HG02571 (cell line): ENCODE measurements at regions not wholly inside any gene's neighbourhood (a gene's known extent, or its start where the extent isn't known, plus 50 kb on each side); places are given as distances from the start of the nearest gene placed in this dataset.

ENCODE experiments used
- ATAC-seq: cut with Tn5 transposase; IDR thresholded peaks from one replicate; pipeline ENCODE4 v1.9.1; 2021; ENCODE audit warnings: mild to moderate bottlenecking, moderate library complexity; ENCODE audit not compliant: unreplicated experiment

DNA sequence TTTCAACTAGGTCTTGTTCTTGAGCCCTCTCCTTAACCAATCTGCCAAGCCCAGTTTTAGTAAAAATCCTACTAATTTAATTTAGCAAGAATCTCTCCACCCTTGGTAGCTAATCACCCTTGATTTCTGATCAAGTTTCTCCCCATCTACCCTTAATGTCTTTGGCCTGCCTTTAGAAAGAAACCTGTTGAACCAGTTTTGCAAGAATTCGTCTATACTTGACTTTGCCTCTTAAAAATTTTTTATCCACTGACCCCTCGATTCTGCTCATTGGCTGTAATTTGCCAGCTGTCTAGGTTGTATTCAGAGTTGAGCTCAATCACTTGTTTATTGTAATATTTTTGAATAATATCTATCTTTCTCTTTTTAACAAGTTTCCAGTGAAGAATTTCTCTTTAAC is 1138.5 kb downstream of the CDH11 start:
- ATAC-seq: no peak

DNA sequence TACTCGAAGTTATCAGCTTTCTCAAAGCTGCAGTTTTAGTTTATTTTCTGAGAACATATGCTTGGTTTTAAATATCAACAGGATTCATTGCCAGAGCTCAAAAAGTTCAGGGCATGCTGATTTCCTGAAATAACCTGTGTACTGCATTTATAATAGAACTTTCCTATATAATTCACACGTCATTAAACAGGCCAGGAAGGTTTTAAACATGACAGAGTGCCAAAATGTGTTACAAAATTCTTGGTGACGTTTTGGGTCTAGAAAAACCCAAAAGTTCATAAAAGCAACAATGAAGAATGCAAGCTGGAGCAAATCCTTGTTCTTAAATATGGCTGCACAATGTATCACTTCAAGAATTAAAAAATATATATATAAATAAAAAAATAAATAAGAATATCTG is 1139.1 kb downstream of the CDH11 start:
- no peak for ATAC-seq

DNA sequence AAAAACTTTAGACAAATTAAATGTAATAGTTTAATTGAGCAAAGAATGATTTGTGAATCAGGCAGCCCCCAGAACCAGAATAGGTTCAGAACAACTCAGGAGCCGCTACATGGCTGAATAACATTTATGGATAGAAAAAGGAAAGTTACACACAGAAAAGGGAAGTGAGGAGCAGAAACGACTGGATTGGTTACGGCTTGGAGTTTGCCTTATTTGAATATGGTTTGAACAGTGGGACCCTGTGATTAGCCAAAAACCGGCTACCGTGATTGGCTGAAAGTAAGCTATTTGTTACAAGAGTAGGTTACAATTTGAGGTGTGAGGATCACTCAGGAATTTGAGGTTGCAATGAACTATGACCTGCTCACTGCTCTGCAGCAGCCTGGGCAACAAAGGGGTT is 1139.8 kb downstream of the CDH11 start:
- ATAC-seq: no peak

DNA sequence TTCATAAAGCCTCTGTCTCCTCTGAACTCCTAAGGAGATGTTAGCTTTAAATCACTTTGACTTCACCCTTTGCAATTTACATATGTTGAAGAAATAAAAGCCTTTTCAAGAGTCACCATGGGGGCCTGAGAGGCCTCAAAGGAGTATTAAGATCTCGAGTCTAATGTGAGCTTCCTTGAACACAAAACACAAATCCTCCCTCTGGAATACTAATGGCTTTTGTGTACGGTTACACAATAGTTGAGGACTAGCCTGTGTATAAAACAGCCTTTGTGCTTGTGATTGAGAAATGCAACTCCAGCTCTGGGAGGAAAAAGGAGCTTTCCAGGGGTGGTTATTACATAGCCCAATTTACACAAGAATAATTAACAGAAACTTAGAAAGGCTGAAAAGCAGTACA is 1140.2 kb downstream of the CDH11 start:
- ATAC-seq: no peak

DNA sequence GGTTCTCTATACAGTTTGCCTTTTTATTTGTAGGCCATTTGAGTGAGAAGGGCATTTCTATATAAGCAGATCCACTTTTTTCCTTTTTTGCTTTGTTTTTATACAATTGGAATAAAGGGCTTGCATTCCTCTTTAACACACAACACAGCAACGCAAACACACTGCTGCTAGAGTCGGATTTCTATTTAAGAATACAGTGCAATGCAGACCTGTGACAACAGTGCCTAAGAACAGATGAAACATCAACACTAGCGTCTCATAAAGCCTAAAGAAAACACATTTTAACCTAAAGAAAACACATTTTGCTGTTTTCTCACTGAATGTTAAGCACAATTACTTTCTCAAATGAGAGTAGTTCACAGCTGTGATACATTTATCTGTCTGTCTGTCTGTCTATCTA is 1141.1 kb downstream of the CDH11 start:
- no peak for ATAC-seq

DNA sequence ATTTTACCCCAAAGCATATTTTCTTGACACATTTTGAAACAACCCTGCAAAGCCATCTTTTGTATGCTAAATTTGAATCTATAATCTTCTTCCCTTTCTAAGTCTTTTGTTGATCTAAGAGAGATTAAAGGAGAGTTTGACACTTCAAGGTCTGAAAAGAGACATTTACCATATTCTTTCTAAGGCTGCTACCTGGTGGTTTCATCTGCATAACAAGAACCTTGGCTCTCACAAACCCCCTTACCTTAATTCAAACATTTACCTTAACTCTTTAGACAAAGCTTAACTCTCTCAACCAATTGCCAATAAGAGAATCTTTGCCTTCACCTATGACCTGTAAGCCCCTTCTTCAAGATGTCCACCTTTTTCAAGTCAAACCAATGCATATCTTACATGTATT is 1143.6 kb downstream of the CDH11 start:
- ATAC-seq: no peak

DNA sequence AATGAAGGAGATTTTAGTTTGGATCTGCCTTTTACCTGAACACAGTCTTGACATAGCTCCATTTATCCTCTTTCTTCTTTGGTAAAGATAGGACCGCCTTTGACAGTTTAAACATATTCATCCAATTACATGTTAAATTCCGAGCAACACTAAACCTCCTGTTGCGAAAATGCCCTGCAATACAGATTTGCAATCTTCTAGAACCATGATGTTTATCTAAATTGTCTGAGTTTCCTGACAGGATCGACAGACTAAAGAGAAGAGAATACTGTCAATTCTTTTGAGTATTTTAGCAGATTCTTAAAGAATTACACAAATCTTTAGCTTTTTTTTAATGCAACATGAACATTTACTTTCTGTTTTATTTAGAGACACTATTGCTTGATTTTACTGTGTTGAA is 1145.5 kb downstream of the CDH11 start:
- no peak for ATAC-seq

DNA sequence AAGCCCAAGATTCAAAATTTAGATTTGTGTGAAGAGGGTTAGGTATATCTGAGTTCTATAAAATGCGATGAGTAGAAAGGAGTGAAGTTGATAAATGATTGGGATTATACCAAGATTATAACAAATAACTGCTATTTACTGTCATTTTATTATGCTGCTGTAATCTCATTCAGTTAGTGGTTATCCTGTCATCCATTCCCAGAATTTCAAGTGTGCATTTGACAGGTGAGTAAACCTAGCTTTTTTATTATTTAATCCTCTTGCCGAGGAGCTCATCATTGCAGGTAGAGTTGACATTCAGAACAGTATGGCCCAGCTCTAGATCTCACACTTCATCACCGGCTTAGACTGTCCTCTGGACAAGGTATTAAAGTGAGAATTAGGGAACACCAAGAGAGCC is 1146.2 kb downstream of the CDH11 start:
- ATAC-seq: no peak

DNA sequence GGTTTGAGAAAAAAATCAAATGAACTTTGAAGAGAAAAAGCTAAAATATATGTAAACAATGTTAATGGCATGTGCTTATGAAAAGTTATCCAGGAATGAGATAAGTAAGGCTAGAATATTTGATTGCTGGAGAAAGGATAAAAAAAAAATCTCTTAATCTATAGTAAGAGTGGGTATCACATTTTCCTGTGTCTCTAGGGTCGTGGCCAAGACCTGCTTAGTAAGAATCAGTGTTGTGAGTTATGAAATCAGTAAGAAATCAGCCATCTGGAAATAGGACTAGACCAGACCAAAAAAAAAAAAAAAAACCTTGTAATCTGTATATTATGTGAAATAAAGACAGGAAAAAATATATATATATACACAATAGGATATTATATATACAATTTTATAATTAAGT is 1153.9 kb downstream of the CDH11 start:
- no peak for ATAC-seq

DNA sequence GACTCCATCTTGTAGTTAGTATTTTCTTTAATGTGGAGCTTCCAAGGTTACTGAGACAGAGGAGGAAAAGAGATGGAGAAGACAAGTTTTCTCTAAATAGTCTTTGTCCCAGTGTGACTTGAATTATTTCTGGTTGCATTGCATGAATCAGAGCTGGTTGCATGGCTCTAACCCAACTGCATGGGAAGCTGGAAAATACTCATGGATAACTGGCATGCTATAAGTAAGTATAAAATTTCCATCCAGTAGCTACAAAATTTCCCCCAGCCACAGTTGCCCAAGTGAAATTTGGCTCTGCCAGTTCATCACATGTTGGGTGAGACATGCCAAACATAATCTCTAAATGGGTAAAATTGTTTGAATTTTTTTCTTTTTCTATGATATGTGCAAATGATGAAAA is 1161.5 kb downstream of the CDH11 start:
- ATAC-seq: no peak

DNA sequence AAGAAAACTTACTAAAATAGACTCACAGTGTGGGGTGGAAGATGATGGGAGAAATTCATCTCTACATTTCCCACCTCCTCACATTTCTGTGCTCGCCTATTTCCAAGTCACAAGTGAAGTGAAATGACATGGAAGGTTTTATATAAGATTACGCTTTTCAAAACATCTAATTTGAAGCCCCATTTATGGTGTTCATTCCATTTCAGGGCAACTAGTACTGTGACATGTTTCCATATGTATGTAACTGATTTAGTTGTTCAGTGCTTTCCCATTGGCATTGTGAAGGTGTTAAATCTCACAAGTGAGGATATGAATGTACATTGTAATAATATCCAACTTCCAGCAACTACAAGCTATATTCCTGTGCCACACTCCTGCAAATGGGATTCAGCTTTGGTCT is 1174.8 kb downstream of the CDH11 start:
- no peak for ATAC-seq

DNA sequence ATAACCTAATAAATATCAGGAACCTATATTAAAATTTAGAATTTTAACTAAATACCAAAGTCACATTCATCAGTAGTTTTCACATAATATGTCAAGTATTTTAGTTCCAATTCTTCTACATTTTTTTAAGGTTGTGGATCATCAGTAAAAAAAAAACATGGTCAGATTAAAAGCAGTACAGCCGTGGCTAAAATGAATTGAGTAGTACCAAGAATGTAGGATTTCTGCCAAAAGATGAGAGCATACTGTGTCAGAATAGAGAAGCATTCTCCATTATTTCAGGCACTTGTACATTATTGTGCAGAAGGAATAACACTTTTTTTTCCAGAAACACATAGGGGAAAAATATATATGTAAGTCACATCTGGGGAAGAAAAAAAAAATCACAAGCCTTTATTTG is 1176.1 kb downstream of the CDH11 start:
- ATAC-seq: no peak

DNA sequence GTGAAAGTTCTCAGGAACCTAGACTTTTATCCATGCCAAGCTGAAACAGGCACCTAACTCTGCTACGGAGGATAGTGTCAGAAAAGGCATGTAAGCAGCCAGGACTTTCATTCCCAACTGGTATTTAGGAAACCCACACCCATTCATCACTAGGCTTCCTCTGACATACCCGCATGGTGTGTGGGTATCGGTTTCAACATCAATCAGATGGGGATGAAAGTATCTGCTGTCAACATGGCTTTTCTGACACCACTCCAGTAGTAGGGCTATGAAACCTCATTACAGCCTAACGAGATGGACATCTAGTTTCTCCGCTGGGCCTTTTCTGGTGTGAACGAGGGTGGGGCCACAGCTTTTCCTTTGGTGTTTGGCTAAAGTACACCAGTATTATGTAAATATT is 1178.3 kb downstream of the CDH11 start:
- ATAC-seq: no peak

DNA sequence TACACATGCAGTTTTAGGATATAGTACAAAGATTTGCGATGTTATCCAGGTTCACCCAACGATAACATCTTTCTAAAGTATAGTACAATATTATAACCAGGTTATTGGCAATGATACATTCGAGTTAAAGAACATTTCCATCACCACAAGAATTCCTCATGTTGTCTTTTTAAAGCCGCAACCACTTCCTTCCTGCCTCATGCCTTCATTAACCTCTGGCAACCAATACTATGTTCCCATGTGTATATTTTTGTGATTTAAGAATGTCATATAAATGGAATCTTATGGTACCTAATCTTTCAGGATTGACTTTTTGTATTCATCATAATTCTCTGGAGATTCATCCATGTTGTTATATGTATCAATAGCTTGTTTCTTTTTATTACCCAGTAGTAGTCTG is 1183.2 kb downstream of the CDH11 start:
- no peak for ATAC-seq

DNA sequence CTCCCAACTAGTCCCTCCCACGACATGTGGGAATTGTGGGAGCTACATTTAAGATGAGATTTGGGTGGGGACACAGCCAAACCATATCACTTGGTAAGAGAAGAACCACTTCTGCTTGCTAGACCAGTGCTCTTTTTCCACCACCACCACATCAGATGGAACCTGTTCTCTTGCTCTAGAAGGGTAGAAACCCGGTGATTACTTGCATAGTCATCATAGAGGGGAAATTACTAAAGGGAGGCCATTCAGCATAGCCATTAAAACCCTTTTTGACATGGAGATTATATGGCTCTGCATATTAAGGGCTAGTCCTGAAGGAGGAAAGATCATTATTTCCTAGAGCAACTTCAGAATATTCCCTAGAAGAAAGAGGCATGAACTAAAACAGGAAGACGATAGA is 1188.0 kb downstream of the CDH11 start:
- no peak for ATAC-seq

DNA sequence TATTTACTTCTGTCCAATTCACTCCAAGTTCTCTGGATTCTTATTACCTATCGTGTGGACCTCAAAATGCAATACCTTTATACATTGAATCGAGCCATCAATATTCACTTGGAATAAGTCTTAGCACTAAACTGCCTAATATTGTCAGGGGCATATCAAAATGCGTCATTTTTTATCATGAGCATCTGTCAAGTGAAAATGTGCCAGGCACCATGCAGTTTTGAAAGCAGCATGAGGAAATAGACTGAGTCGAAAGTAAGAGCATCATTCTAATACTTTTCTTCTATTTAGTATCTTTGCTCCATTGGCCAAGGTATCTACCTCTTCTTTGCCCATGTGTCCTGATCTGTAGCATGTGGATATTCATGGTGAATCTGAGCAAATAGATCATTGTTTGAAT is 1193.4 kb downstream of the CDH11 start:
- no peak for ATAC-seq

DNA sequence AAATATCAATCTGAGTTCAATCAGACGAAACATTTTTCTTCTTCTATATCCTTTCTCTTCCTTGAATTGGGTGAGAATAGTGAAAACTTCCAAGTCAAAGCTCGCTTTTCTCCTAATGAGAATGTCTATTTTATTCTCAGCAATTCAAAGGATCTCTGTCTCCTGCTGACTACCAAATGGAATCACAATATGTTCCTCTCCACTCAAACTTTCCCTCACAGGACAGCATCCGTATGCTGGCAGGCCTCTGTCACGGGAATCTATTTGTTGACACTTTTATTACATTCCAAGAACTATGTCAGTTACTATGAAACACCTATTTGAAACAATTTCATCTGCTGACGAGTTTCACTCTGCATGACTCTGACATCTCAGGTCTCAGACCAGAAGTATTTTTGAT is 1196.6 kb downstream of the CDH11 start:
- no peak for ATAC-seq

DNA sequence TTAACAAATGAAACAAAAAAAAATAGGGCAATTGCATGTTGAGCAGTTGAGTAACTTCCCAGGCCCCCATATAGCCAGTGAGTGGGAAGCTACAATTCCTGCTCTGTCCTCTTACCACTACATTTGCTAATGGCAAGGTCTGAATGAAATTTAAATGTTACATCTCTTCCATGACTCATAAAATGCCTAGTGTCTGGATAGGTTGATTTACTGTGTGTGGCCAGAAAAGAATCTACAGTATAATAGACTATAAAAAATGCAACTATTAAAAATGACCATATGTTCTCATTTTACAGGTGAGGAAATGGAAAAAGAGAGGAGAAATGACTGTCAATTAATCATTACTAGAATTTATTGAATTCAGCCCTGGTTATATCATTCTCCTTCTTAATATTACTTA is 1199.3 kb downstream of the CDH11 start:
- no peak for ATAC-seq

DNA sequence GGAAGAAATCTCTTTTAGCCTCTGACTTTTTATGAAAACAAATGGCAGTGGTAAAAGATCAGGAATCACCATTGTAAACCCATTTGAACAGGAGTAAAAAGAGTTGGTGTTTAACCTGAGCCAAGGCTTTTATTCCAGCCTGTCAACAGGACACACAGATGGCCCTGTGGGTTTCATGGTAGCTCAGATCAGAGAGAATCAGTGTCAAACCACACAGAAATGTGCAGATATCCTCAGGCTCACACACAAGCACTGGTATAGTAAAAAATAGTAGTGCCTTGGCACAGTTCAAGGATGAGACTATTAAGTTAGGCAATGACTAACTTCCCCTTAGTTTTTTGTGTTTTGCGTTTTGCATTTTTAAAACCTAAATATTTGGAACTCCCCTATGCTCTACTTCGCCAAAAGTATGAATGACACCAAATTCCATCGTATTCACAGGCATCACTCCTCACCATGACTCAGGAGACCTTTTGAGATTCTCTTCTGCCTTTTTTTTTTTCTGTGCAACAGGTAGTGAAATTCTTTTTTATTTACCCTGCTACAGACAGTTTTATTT is 1200.0 kb downstream of the CDH11 start:
- no peak for ATAC-seq

DNA sequence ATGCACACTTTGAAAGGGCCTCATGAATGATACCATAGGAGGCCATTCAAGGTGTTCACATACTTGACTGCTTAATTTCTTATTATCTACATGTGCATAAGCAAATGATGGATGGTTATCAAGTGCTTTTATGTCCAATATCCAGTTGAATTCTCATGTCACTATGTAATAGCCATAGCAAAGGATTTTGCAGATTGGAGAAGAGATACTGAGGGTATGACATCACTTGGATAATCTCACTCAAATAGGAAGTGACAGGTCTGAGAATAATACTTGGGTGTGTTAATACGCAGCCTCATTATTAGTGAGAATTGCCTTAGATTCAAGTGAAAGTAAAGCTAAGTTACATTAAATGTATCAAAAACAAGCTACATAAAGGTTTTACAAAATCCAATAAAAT is 1208.6 kb downstream of the CDH11 start:
- no peak for ATAC-seq

DNA sequence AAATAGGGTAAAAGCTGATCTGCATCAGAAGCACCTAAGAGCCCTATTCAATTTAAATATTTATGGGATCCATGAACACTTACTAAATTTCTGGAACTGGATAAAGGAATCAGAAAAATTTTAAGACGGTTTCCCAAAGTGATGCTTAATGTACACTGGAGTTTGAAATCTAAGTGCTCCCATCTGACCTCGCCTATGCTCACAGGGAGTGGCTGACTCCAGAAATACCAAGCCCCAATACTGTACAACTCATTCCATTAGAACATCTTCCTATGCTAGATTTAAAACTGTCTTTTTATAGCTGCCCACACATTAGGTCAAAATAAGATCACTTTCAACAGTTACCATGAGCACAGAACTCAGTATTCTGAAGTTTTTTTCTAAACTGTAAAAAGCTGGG is 1214.6 kb downstream of the CDH11 start:
- no peak for ATAC-seq

DNA sequence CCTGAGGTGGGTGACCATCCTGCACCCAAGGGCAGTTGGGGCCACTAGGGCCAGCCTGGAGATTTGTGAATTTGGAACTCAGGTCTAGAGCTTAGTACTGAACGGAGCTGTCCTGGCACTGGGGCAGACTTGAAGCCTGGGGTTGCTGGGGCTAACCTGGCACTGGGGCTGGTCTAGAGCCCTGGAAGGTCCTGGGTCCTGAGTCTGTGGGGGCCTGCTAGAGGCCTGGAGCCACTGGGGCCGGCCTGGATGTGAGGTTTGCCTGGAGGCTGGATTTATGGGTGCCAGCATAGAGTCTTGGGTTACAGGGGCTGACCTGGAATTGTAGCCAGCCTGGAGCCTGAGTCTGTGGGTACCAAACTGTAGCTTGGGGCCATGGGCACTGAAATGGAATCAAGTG is 1216.9 kb downstream of the CDH11 start:
- no peak for ATAC-seq

DNA sequence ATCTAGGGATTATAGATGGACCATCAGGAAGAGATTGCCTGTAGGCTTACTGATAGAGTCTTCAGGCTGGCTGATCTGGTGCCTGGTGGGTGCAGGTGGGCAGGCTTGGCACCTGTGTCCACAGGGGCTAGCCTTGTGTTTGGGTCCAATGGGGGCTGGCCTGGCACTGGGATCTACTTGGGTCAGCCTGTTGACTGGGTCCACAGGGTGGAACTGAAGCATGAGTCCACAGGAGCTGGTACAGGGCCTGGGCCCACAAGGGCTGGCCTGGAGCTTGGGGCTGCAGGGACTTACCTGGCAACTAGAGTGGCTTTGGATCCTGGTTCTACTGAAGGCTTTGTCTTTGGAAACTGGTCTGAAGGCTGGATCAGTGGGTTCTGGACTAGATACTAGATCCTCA is 1217.7 kb downstream of the CDH11 start:
- ATAC-seq: no peak
